Peyer's patch (tissue), 4 donors: ENCODE measurements at regions not wholly inside any gene's neighbourhood (a gene's known extent, or its start where the extent isn't known, plus 50 kb on each side); places are given as distances from the start of the nearest gene placed in this dataset.

Source experiments
- CTCF ChIP-seq, 6 experiments: fragments of 450-650 bp in 4 of 6; fragments of 200-600 bp in 2 of 6; sonication (generic) in 1 of 6; IDR thresholded peaks; one replicate each; pipeline ENCODE4 v1.5.1; 2017 to 2019; ENCODE audit warnings: antibody characterized with exemption in 6 of 6, mild to moderate bottlenecking in 3 of 6, moderate library complexity in 1 of 6
- POLR2A ChIP-seq, 2 donors: fragments of 450-650 bp; IDR thresholded peaks; one replicate each; pipeline ENCODE4 v1.5.1; 2017; ENCODE audit warnings: antibody characterized with exemption in 2 of 2, mild to moderate bottlenecking in 2 of 2, moderate library complexity in 2 of 2

GRCh38 chr4:101669138-101669831 is 121.2 kb upstream of the BANK1 start:
- TF ChIP-seq CTCF (IDR thresholded peaks at IDR 0.05) (no peak), POLR2A (IDR thresholded peaks at IDR 0.05) (no peak)
